Upper lobe of right lung (tissue), 1 donor: ENCODE measurements at regions not wholly inside any gene's neighbourhood (a gene's known extent, or its start where the extent isn't known, plus 50 kb on each side); places are given as distances from the start of the nearest gene placed in this dataset.

Experiments
- ATAC-seq: fragments of 200-7000 bp; cut with Tn5 transposase; one replicate; pipeline ENCODE4 v1.9.1; 2020; ENCODE audit warnings: mild to moderate bottlenecking, moderate library complexity
- DNase-seq: peaks from one replicate; pipeline ENCODE4 v3.0.0-alpha.2; 2020
- H3K27ac ChIP-seq: fragments of 200-600 bp; one replicate; pipeline ENCODE4 v1.8.0; 2022
- H3K27me3 ChIP-seq: fragments of 200-600 bp; one replicate; pipeline ENCODE4 v1.8.0; 2022; ENCODE audit warnings: mild to moderate bottlenecking
- H3K36me3 ChIP-seq: fragments of 200-600 bp; one replicate; pipeline ENCODE4 v1.8.0; 2022
- H3K4me1 ChIP-seq: fragments of 200-600 bp; one replicate; pipeline ENCODE4 v1.8.0; 2022
- H3K4me3 ChIP-seq: fragments of 200-600 bp; one replicate; pipeline ENCODE4 v1.8.0; 2022; ENCODE audit warnings: mild to moderate bottlenecking
- H3K9me3 ChIP-seq: fragments of 200-600 bp; one replicate; pipeline ENCODE4 v1.8.0; 2022
- intact Hi-C: fragments of 100-400 bp; cut with DNase I; formaldehyde crosslinking; loops from one replicate; pipeline ENCODE4 v1.11.0; 2022
- TF ChIP-seq, protein P1 (sequence below): fragments of 200-600 bp; IDR thresholded peaks from one replicate; pipeline ENCODE4 v1.8.0; 2022; ENCODE audit warnings: antibody characterized with exemption
- donor health status: DM: no; HTN: yes; CAD: no; lungs with severe emphysema.

DNA sequence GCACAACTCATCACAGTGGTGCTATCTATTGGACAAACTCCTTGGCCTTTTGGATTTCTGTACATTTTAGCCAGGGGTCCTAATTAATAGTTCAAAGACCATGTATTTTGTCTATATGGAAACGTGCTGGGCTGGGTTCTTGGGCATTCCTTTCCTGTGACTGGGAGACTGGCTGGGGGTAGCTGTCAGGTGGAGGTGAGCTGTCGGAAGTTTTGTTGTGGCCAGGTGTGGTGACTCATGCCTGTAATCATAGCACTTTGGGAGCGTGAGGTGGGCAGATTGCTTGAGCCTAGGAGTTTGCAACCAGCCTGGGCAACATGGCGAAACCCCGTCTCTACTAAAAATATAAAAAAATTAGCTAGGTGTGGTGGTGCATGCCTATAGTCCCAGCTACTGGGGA is 392.4 kb downstream of the RPS6KC1 start:
- TF ChIP-seq, protein P1, sequence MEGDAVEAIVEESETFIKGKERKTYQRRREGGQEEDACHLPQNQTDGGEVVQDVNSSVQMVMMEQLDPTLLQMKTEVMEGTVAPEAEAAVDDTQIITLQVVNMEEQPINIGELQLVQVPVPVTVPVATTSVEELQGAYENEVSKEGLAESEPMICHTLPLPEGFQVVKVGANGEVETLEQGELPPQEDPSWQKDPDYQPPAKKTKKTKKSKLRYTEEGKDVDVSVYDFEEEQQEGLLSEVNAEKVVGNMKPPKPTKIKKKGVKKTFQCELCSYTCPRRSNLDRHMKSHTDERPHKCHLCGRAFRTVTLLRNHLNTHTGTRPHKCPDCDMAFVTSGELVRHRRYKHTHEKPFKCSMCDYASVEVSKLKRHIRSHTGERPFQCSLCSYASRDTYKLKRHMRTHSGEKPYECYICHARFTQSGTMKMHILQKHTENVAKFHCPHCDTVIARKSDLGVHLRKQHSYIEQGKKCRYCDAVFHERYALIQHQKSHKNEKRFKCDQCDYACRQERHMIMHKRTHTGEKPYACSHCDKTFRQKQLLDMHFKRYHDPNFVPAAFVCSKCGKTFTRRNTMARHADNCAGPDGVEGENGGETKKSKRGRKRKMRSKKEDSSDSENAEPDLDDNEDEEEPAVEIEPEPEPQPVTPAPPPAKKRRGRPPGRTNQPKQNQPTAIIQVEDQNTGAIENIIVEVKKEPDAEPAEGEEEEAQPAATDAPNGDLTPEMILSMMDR: no peak
- no peak for DNase-seq

DNA sequence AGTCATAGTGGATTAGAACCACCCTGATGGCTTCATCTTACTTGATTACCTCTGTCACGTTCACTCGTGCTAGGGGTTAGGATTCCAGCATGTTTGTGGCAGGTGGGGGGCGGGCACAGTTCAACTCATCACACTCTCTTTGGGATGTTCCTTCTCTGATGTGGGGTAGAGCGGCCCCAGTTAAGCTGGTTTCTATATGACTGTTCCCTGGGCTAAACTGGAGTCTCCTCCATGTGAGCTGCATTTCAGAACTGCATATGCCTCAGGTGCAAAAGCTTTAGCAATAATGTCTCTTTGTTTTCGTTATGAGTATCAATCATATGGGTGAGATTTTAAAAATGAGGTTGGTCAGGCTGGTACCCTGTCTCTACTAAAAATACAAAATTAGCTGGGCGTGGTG is 393.2 kb downstream of the RPS6KC1 start:
- Histone ChIP-seq H3K4me1 (no peaks in the 10 kb centered on the region), H3K9me3 (no peaks in the 10 kb centered on the region), H3K27me3 (no peaks in the 10 kb centered on the region), H3K27ac (no peak overlapping the region), H3K36me3 (no peaks in the 10 kb centered on the region), H3K4me3 (no peak overlapping the region)
- ATAC-seq (no peak), DNase-seq (no peak)
- TF ChIP-seq, protein P1: no peak
- intact Hi-C loops: no loop called here

More for the DNA sequence above, 392.4 kb downstream of the RPS6KC1 start:
- no peak overlapping the region for H3K4me3 ChIP-seq
- H3K4me1 ChIP-seq: no peaks in the 10 kb centered on the region
- intact Hi-C loops: no loop called here
- H3K36me3 ChIP-seq: no peaks in the 10 kb centered on the region
- H3K9me3 ChIP-seq: no peaks in the 10 kb centered on the region
- no peaks in the 10 kb centered on the region for H3K27me3 ChIP-seq
- ATAC-seq: no peak
- H3K27ac ChIP-seq: no peak overlapping the region

DNA sequence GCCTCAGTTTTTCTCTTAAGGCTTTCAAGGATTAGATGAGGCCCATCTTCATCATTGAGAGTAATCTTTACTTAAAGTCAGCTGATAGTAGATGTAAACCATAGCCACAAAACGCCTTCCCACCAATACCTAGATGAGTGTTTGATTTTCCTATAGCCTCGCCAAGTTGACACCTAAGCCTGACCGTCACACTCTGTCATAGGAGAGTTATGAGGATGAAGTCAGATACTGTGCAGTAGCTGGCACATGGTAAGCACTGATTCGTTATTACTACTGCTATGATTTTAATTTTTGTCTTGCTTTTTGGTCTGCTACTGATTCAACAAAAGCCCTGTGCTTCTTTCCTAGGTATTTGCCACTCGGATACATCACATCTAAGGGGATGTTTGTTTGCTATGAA is 395.5 kb downstream of the RPS6KC1 start:
- TF ChIP-seq, protein P1: no peak
- DNase-seq (no peak), ATAC-seq (no peak)
- Histone ChIP-seq H3K36me3 (no peaks in the 10 kb centered on the region), H3K27ac (no peak overlapping the region), H3K4me1 (no peaks in the 10 kb centered on the region), H3K4me3 (no peak overlapping the region), H3K9me3 (no peaks in the 10 kb centered on the region), H3K27me3 (no peaks in the 10 kb centered on the region)
- intact Hi-C loops: no loop called here

DNA sequence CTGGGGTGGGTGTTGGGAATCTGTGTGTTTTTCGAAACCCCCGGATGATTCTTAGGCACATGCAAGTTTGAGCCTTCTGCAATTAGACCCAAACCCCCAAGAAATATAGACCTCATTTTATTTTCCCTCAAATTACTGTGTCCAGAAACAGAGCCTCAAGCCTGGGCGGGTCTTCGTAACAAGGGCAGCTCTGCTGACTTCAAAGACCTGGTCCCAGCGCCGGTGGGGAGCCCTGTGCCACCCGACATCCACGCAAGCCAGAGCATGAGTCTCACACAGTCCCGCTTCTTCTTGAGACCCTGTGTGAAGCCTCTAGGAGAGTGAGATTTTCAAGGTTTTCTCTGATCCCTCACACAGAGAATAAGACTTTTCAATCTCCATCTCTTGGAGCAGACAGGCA is 397.3 kb downstream of the RPS6KC1 start:
- DNase-seq: no peak
- H3K9me3 ChIP-seq: no peaks in the 10 kb centered on the region
- H3K4me1 ChIP-seq: no peaks in the 10 kb centered on the region
- H3K27ac ChIP-seq: no peak overlapping the region
- no peak for ATAC-seq
- no peaks in the 10 kb centered on the region for H3K36me3 ChIP-seq
- intact Hi-C loops: no loop called here
- TF ChIP-seq, protein P1: no peak
- H3K27me3 ChIP-seq: no peaks in the 10 kb centered on the region
- H3K4me3 ChIP-seq: no peak overlapping the region

DNA sequence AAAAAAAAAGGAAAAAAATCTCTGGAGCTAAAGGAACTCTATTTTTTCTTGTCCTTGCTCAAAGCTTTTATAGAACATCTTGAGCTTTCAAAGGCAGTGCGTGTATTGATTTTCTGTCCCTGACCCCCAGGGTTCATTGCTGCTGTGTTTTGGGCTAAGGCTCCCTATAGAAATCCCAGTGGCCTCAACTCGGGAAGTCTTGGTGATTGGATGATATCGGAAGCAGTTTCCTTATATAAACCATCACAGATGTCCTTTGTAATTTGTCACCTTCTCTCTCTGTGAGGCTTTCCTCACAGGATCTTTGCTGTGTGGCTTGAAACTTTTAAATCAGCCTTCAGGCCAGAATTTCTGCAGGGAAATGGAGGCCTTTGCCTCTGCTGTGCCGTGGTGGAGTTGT is 397.7 kb downstream of the RPS6KC1 start:
- no peak for DNase-seq
- H3K9me3 ChIP-seq: no peaks in the 10 kb centered on the region
- intact Hi-C loops: no loop called here
- no peaks in the 10 kb centered on the region for H3K4me1 ChIP-seq
- TF ChIP-seq, protein P1: no peak
- H3K27ac ChIP-seq: no peak overlapping the region
- H3K4me3 ChIP-seq: no peak overlapping the region
- H3K36me3 ChIP-seq: no peaks in the 10 kb centered on the region
- ATAC-seq: no peak
- no peaks in the 10 kb centered on the region for H3K27me3 ChIP-seq

DNA sequence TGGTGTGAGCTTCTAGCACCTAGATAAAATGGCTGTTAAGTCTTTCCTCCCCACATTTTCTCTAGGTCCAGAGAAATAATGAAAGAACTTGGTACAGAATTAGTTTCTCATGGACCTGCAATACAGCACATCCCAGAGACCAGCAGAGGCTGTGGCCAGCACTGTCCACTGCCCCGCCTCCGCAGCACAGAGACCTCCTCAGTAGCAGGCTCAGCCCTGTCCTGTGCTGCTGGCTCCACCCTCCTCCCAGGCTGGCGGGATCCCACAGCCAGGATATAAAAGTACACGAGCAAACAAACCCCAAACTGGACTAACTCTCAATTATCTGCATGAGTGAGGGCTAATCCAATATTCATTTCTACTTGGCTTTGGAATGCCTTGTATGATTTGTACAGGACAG is 401.5 kb downstream of the RPS6KC1 start:
- no peak for ATAC-seq
- Histone ChIP-seq H3K4me3 (no peak overlapping the region), H3K27ac (no peak overlapping the region), H3K9me3 (no peaks in the 10 kb centered on the region), H3K4me1 (no peaks in the 10 kb centered on the region), H3K36me3 (no peaks in the 10 kb centered on the region), H3K27me3 (no peaks in the 10 kb centered on the region)
- no peak for DNase-seq
- TF ChIP-seq, protein P1: no peak
- intact Hi-C loops: no loop called here
